K562 (cell line): ENCODE measurements at regions not wholly inside any gene's neighbourhood (a gene's known extent, or its start where the extent isn't known, plus 50 kb on each side); places are given as distances from the start of the nearest gene placed in this dataset.

Source experiments
- ATAC-seq: fragments of 200-7000 bp; cut with Tn5 transposase; 3 replicates; pipeline ENCODE4 v1.9.1; 2020; ENCODE audit warnings: moderate library complexity
- BruUV-seq: library from RNA; stranded (reverse); fragments of 400-500 nt; replicated peaks from 2 replicates; lab custom pipeline; 2021; lab: Mats Ljungman, UMichigan
- CTCF ChIA-PET: fragments of 300-600 bp; formaldehyde crosslinking; extraction: SDS; loops from one replicate; lab custom pipeline; 2021; ENCODE audit warnings: low intra/inter-chr PET ratio; lab: Yijun Ruan, JAX
- POLR2A ChIA-PET: fragments of 300-600, 350-650 bp; sonication (Branson Sonifier 250); formaldehyde crosslinking; extraction: SDS; loops from one replicate; lab custom pipeline; 2021; ENCODE audit warnings: antibody characterized with exemption, inconsistent platforms; lab: Yijun Ruan, JAX
- DNase-seq, 4 experiments: peaks; one replicate each; pipeline versions ENCODE4 v3.0.0 to v3.0.0-alpha.2; 2011 to 2018; ENCODE audit warnings: low spot score in 3 of 4, mixed read lengths in 3 of 4; ENCODE audit errors: extremely low read depth in 1 of 4
- FAIRE-seq: peaks from 2 replicates; lab custom pipeline; 2011; peaks lifted over from hg19 to GRCh38; lab: Jason Lieb, UNC
- H2AFZ ChIP-seq: 2 replicates; pipeline ENCODE4 v1.6.0; 2011; ENCODE audit warnings: low read depth, low read length, control low read depth, inconsistent platforms
- H3K27ac ChIP-seq: fragments of 200-600 bp; 3 replicates; pipeline ENCODE4 v1.8.0; 2011; ENCODE audit warnings: low read depth, mild to moderate bottlenecking, control low read depth, inconsistent platforms, low read length, moderate library complexity, mixed read lengths; ENCODE audit errors: extremely low read depth
- H3K27me3 ChIP-seq, 2 experiments: fragments of 300-600 bp in 1 of 2; 2 replicates in 1 of 2; 3 replicates in 1 of 2; pipeline versions ENCODE4 v1.6.0 to v1.8.0; 2011; ENCODE audit warnings: inconsistent platforms in 2 of 2, low read length in 2 of 2, mild to moderate bottlenecking in 1 of 2, mixed read lengths in 1 of 2, moderate library complexity in 1 of 2; ENCODE audit not compliant: control insufficient read depth in 2 of 2, insufficient read depth in 2 of 2
- H3K36me3 ChIP-seq: fragments of 300-600 bp; 3 replicates; pipeline ENCODE4 v1.8.0; 2011; ENCODE audit warnings: mild to moderate bottlenecking, low read length, inconsistent platforms; ENCODE audit not compliant: control insufficient read depth, insufficient read depth
- H3K4me1 ChIP-seq, 2 experiments: fragments of 200-600 bp in 1 of 2; replicated peaks in 1 of 2; 2 replicates in 1 of 2; 3 replicates in 1 of 2; pipeline versions ENCODE4 v1.5.1 to v1.8.0; 2011; ENCODE audit warnings: inconsistent platforms in 2 of 2, low read length in 2 of 2, mild to moderate bottlenecking in 1 of 2, mixed read lengths in 1 of 2, moderate library complexity in 1 of 2; ENCODE audit not compliant: control insufficient read depth in 2 of 2, insufficient read depth in 2 of 2
- H3K4me2 ChIP-seq: 2 replicates; pipeline ENCODE4 v1.6.1; 2011; ENCODE audit warnings: low read length, control low read depth, inconsistent platforms, mixed read lengths; ENCODE audit not compliant: insufficient read depth
- H3K4me3 ChIP-seq: fragments of 200-600 bp; sonication (generic), shearing (Covaris generic); 2 replicates; pipeline ENCODE4 v1.5.1; 2016; ENCODE audit warnings: control low read depth, inconsistent platforms
- H3K79me2 ChIP-seq: fragments of 200-600 bp; 3 replicates; pipeline ENCODE4 v1.8.0; 2011; ENCODE audit warnings: low read length, inconsistent platforms; ENCODE audit not compliant: control insufficient read depth, insufficient read depth
- H3K9ac ChIP-seq, 2 experiments: 2 replicates each; pipeline versions ENCODE4 v1.6.0 to v1.6.1; 2011; ENCODE audit warnings: low read depth in 2 of 2, low read length in 2 of 2, control low read depth in 1 of 2, inconsistent platforms in 1 of 2, mild to moderate bottlenecking in 1 of 2, mixed read lengths in 1 of 2; ENCODE audit not compliant: insufficient read depth in 1 of 2
- H3K9me1 ChIP-seq: one replicate; pipeline ENCODE4 v1.6.0; 2011; ENCODE audit warnings: inconsistent platforms, mild to moderate bottlenecking, low read length, moderate library complexity; ENCODE audit not compliant: control insufficient read depth, insufficient read depth
- H3K9me3 ChIP-seq: replicated peaks from 2 replicates; pipeline ENCODE4 v1.5.1; 2011; ENCODE audit warnings: low read depth, low read length, inconsistent platforms; ENCODE audit not compliant: control insufficient read depth, insufficient read depth
- H4K20me1 ChIP-seq: replicated peaks from 2 replicates; pipeline ENCODE4 v1.6.1; 2011; ENCODE audit warnings: low read length, inconsistent platforms, mixed read lengths; ENCODE audit not compliant: control insufficient read depth, insufficient read depth
- ARID1B ChIP-seq: fragments of 450-650 bp; IDR thresholded peaks from 2 replicates; pipeline ENCODE4 v1.6.1; 2016; ENCODE audit warnings: antibody characterized with exemption, mild to moderate bottlenecking, inconsistent platforms
- ATF1 ChIP-seq, 2 experiments: fragments of 450-650 bp in 1 of 2; IDR thresholded peaks; 2 replicates each; pipeline ENCODE4 v1.6.1; 2016; ENCODE audit warnings: missing compliant biosample characterization in 1 of 2, missing genetic modification characterization in 1 of 2
- BDP1 ChIP-seq: IDR thresholded peaks from 3 replicates; pipeline ENCODE4 v1.6.1; 2011; ENCODE audit not compliant: insufficient read length, insufficient read depth
- CHD2 ChIP-seq: IDR thresholded peaks from 2 replicates; pipeline ENCODE4 v1.6.1; 2011; ENCODE audit warnings: low read depth, low read length
- CHD4 ChIP-seq: fragments of 200-600 bp; sonication (generic); IDR thresholded peaks from 3 replicates; pipeline ENCODE4 v1.6.1; 2012; ENCODE audit warnings: low read depth, mild to moderate bottlenecking, mixed read lengths, low read length, inconsistent platforms; ENCODE audit not compliant: insufficient read depth, insufficient replicate concordance, poor library complexity, severe bottlenecking
- GTF2F1 ChIP-seq: IDR thresholded peaks from 2 replicates; pipeline ENCODE4 v1.6.1; 2011; ENCODE audit warnings: low read depth, low read length, improper control_type of control experiment
- POLR2A ChIP-seq: fragments of 450-650 bp; conservative IDR thresholded peaks from 2 replicates; pipeline ENCODE4 v1.6.1; 2016
- RB1 ChIP-seq: fragments of 450-650 bp; IDR thresholded peaks from 2 replicates; pipeline ENCODE4 v1.6.1; 2017; ENCODE audit warnings: low read depth, mild to moderate bottlenecking
- SIN3B ChIP-seq: fragments of 450-650 bp; IDR thresholded peaks from 2 replicates; pipeline ENCODE4 v1.6.1; 2017; ENCODE audit warnings: low read depth, mild to moderate bottlenecking, moderate library complexity
- TBP ChIP-seq: optimal IDR thresholded peaks from 2 replicates; pipeline ENCODE3; 2011; ENCODE audit warnings: low read depth, low read length, improper control_type of control experiment
- YY1 ChIP-seq, 3 experiments: IDR thresholded peaks; 2 replicates each; pipeline ENCODE4 v1.6.1; 2011; ENCODE audit warnings: low read length in 2 of 3, mild to moderate bottlenecking in 2 of 3, moderate library complexity in 2 of 3, borderline replicate concordance in 1 of 3, control low read depth in 1 of 3, low read depth in 1 of 3; ENCODE audit not compliant: insufficient read depth in 3 of 3, insufficient replicate concordance in 2 of 3, control insufficient read depth in 1 of 3, insufficient read length in 1 of 3; ENCODE audit errors: extremely low read depth in 1 of 3
- ZBTB40 ChIP-seq, 2 experiments: fragments of 450-650 bp in 1 of 2; sonication (generic) in 1 of 2; formaldehyde crosslinking in 1 of 2; IDR thresholded peaks; 2 replicates each; pipeline versions ENCODE4 v1.7.1 to v1.9.0; 2016 to 2022; ENCODE audit warnings: inconsistent platforms in 1 of 2, mild to moderate bottlenecking in 1 of 2, missing genetic modification reagents in 1 of 2
- ZNF57 ChIP-seq: fragments of 450-650 bp; formaldehyde crosslinking; IDR thresholded peaks from 2 replicates; pipeline ENCODE4 v1.4.0; 2020; ENCODE audit warnings: mild to moderate bottlenecking, moderate library complexity
- ZNF778 ChIP-seq: fragments of 450-650 bp; formaldehyde crosslinking; IDR thresholded peaks from 2 replicates; pipeline ENCODE4 v1.4.0; 2020; ENCODE audit warnings: mild to moderate bottlenecking, moderate library complexity
- ZSCAN29 ChIP-seq: fragments of 450-650 bp; IDR thresholded peaks from 2 replicates; pipeline ENCODE4 v1.6.1; 2017
- WGBS: fragments of 100-300 bp; shearing (Covaris generic); methylation state at CpG from one replicate; pipeline ENCODE4 v1.1.6; 2016; ENCODE audit warnings: low coverage, mixed read lengths; ENCODE audit not compliant: insufficient coverage; ENCODE audit errors: missing lambda C conversion rate; 5-methylcytosine and 5-hydroxymethylcytosine counted together
- in situ Hi-C: fragments of 300-500 bp; cut with MboI; formaldehyde crosslinking; loops from 4 replicates; pipeline ENCODE4 v1.15.0; 2018; ENCODE audit warnings: inconsistent platforms, mixed read lengths
- intact Hi-C: fragments of 100-400 bp; cut with micrococcal nuclease; formaldehyde crosslinking; loops from 2 replicates; pipeline ENCODE4 v1.14.2; 2022

GRCh38 chr3:78414261-78414660, 1353.5 kb downstream of the ROBO1 start:
- POLR2A ChIA-PET = no interaction called here
- Histone ChIP-seq H4K20me1 (no peaks in the 10 kb centered on the region), H3K27ac (no peak overlapping the region), H2AFZ (no peak overlapping the region), H3K4me1 (no peaks in the 10 kb centered on the region), H3K27me3 (no peaks in the 10 kb centered on the region), H3K36me3 (no peaks in the 10 kb centered on the region), H3K4me2 (no peak overlapping the region), H3K9me1 (no peaks in the 10 kb centered on the region), H3K9me3 (no peaks in the 10 kb centered on the region), H3K4me3 (no peak overlapping the region), H3K79me2 (no peaks in the 10 kb centered on the region), H3K9ac (no peak overlapping the region)
- CTCF ChIA-PET = no interaction called here
- BruUV-seq = no TSS peak
- DNase-seq (no peak), FAIRE-seq (no peak), ATAC-seq (no peak)
- 0% methylated on average over 2 of the region's 2 CpGs for WGBS
- in situ Hi-C loops (no loop called here), intact Hi-C loops (no loop called here)
- no peak for TF ChIP-seq ZNF57 (CRISPR knock-in tag)
- no peak for TF ChIP-seq SIN3B
- no peak for TF ChIP-seq ZBTB40 (IDR thresholded peaks at IDR 0.05)
- no peak for TF ChIP-seq ZBTB40 (CRISPR knock-in tag; IDR thresholded peaks at IDR 0.05)
- TF ChIP-seq ZSCAN29 = no peak
- no peak for TF ChIP-seq ARID1B
- TF ChIP-seq YY1 (IDR thresholded peaks at IDR 0.05; ENCODE audit: borderline replicate concordance in 1 of 3, control insufficient read depth in 1 of 3, extremely low read depth in 1 of 3, insufficient read depth in 3 of 3, insufficient read length in 1 of 3, insufficient replicate concordance in 2 of 3, low read depth in 1 of 3, low read length in 2 of 3) = no peak
- TF ChIP-seq CHD2 = no peak
- no peak for TF ChIP-seq POLR2A
- TF ChIP-seq CHD4 = no peak
- TF ChIP-seq TBP = no peak
- TF ChIP-seq RB1 = no peak
- no peak for TF ChIP-seq BDP1
- TF ChIP-seq ZNF778 (CRISPR knock-in tag) = no peak
- TF ChIP-seq GTF2F1 = no peak
- TF ChIP-seq ATF1 (CRISPR knock-in tag; IDR thresholded peaks at IDR 0.05) = no peak
- TF ChIP-seq ATF1 (tag; IDR thresholded peaks at IDR 0.05) = no peak
